Endometrium (tissue), 2 donors: ENCODE measurements at regions not wholly inside any gene's neighbourhood (a gene's known extent, or its start where the extent isn't known, plus 50 kb on each side); places are given as distances from the start of the nearest gene placed in this dataset.

Experiments
- FAIRE-seq: peaks from 2 replicates; lab custom pipeline; 2012; peaks lifted over from hg19 to GRCh38; lab: Jason Lieb, UNC
- donor health status: control.
- donor health status: control.

DNA sequence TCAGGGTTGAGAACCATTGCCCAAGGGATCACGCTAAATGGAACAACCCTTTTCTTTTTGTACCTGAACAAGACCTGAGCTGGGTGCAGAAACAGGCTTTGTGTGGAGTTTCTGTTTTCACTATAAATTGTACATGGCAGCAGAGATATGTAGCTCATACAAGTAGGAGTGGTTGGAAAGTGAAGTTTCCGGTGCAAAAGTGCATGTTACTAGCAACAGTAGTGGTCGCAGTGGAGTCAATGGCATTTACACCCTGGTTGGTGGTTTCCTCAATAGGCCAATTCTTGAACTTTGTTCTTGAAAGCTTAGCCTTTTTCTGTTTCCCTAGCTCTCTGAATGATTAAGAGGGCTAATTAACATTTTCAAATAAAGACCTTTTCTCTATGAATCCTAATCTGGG lies 170.7 kb downstream of the NEBL start:
- FAIRE-seq, result no peak

DNA sequence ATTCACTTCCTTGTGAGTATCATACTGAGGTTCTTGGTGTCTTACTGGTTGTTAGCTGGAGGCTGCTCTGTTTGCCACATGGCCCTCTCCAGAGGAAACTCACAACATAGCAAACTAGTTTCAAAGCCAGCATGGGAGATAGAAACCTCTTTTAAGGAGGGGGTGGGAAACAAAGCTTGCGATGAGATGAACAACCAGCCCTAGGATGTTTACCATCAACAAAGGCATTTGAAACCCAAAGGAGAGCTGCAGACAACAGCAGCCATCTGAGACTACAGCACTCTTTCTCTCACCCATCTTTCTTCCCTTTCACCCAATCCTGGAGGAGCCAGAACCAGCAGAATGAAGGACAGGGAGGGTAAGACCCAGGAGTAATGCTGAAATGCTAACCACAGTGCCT lies 182.1 kb downstream of the NEBL start:
- FAIRE-seq, result no peak

DNA sequence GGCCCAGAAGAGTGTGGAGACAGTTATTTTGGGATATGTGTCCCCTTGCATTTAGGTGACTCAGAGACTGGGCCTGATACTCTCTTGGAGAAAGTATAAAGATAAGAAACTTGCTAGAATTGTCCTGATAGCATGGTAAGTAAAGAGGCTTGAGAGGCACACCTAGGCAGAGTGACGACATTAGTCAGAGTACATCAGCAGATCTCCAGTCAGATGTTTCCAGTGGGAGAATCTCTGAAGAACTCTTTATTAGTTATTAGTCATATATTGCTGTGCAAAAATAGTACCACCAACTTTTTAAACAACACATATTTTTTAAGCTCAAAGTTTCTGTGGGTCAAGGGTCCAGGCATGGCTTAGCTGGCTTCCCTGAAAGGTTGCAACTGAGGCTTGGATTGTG lies 182.6 kb downstream of the NEBL start:
- FAIRE-seq, result no peak

DNA sequence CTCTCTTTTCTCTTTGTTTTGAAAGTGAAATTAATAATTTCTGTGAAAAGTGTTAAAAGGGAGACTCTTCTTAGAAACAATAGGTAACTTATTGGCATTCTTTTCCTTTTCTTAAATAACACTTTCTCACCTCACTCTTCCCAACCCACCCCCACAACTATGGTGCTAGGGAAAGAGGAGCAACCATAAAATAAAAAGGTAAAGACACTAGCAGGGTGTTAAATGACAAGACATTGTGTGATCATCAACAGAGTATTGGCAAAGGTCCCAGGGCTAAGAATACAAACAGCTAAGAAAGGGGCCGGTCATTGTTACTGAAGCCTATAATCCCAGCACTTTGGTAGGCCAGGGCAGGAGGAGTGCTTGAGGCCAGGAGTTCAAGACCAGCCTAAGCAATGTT lies 183.7 kb downstream of the NEBL start:
- FAIRE-seq, result no peak

DNA sequence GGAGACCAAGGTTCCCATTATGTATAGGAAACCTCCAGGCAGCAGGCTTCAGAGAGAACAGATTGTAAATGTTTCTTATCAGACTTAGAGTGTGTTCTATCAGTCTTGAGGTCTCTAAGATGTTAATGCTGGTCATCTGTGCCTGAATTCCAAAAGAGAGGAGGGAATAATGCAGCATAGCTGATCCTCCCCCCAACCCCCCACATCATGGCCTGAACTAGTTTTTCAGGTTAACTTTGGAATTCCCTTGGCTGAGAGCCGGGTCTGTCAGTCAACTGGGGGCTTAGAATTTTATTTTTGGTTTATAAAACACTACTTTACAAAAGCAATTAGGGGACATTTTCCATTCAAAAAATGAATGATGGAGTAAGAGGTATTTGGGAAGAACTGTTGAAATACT lies 184.3 kb downstream of the NEBL start:
- no peak for FAIRE-seq

DNA sequence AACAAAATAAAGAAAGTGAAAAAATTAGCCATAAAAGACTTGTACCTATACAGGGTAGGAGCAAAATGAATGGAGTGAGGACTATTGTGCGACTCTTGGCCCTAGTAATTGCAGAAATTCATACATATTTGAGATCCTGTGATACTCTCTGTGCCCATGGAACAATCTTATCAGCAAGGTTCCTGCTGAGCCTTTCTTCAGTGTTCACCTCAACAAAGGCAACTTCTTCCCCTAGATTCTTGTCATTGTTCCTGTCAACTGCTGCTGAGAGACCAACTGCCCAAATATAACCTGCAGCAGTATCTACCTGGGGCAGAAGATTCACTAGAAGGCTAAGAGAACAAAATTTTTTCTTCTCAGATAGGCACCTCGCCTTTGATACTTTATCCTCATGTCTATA lies 187.4 kb downstream of the NEBL start:
- FAIRE-seq, result no peak

DNA sequence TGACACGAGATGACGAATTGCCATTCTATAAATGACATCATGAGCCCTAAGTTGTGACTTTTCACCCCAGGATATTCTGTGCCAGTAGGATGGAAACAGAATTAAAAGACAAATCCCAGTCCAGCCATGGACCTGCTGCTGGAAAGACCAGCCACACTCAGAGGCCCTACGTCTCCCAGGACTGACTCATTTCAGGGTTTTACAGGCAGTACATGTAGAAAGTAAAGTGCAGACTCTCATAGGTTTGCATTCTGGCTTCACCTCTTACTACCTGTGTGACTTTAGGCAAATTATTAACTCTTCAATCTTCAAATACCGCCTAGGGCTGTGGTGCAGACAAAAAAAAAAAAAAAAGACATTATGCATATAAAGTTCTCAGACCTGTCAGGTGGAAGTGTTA lies 188.8 kb downstream of the NEBL start:
- no peak for FAIRE-seq

DNA sequence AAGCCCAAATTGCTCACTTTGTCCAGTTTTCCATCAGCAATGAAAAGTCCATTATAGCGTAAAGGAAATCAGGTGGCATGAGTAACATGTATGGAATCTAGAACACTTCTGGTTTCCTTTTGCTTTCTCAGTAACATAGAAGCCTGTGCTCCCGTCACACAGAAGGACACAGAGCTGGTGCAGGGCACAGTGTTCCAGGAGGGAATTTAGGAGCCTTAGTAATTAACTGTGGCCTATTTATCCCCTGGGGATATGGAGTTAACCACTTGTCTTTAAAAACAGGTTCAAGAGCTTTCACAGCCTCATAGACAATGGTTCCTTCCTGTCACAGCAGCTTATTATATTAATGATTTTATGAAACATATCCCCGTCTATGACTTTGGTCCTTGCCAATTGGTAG lies 189.9 kb downstream of the NEBL start:
- no peak for FAIRE-seq

DNA sequence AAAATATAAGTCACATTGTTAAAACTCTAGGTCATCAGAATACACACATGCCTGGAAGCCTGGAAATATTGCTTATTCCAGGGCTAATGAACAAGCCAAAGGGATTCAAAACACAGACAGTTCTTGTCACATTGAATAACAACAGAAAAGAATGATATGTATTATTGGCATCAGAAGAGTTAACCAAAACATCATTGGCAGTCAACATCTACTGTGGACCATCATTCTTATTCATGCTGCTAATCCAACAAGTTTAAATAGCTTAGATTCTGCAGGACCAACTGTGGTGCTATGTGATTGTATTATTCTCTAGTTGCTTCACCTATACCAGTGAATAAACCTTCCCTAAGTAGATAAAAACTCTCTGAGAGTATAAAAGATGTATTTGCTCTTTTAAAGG lies 198.3 kb downstream of the NEBL start:
- FAIRE-seq, result no peak

DNA sequence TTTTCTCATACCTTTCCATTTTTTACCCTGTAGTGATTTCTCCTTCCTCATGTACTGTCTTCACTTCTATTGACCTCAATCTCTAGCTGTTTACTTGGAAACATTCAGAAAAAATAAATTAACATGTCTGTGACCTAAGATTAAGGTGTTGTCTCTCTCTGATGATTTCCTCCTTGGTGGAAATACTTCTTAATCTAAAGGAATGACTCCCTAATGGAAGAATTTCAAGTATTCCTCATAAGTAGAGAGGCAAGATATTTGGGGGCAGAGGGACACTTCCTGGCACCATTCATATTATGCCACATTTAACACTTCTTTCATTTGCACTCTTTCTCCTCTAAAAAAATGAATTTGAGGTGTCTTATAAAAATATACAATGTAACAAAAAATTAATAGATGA lies 202.8 kb downstream of the NEBL start:
- no peak for FAIRE-seq

DNA sequence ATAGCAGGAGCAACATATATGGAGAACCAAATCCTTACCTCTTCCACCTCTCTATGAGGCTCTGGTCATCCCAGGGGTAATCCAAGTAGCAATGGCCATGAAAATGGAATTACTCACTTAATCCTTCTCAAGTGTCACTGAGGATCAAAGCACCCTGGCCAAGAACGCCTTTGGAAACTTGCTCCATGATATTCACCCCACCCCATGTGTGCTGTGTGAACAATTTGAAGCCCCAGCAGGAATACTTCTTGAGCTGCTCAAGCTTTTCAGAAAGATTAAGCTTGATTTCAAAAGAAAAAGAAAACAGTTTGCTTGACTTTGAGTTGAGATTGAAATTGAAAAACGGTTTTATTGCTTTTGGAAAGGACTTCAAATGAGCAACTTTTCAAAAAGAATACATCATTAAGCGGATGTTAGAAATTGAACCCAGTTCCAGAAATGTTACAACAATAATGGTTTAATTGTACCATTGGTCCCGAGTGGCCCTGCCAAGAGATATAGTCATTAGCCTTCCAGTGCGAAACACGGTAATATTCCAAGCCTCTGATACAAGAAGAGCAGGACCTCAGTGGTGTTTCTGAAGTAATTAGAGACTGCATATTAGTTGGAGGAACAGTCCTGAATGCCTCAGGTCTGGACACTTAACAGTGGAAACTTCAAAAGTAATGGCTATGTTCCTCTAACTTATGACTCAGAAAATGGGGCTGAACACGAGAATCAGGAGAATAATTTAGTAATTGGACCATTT lies 208.1 kb downstream of the NEBL start:
- no peak for FAIRE-seq

DNA sequence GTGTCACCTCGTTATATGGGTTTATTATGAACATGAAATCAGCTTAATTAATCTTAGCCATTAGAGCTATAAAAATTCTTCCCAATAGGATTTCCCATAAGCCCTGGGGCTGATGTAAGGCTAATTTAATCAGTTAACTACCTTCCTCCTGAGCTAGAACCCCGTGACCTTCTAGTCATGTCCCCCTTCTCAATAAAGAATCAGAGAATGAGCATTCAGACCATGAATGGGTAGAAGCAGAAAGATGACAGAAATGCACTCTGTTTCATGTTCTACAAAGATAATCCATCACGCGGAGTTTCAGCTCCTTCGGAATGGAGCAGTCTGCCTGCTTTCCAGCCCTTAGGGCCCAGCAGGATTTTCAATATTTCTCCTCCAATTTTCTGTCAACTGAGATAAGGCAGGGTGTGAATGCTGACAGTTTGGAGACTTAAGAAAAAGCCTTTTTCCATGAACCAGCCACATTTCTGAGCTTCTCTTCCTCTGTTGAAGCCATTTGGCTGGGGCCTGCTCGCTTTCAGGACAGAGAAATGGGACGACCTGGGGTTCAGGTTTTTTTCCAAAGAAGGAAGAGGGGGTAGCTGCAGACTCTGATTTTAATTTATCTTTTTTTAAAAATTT lies 211.0 kb downstream of the NEBL start:
- no peak for FAIRE-seq

DNA sequence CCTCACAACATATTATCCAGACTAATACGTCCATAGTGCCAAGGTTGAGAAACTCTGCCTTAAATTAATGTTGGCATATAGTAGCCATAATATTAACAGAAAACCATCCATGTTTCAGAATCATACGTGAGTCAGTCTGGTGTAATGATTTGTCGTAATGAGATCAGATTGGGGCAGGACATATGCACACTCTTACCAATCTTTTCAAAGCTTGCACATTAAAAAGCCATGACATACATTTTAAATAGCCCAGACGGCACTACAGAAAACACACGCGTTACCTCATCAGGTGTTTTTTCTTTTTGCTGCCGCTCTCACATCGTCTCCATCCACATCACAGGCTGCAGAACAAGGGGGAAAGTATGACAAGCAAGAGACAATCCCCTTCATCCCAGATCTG lies 211.6 kb downstream of the NEBL start:
- FAIRE-seq, result no peak

DNA sequence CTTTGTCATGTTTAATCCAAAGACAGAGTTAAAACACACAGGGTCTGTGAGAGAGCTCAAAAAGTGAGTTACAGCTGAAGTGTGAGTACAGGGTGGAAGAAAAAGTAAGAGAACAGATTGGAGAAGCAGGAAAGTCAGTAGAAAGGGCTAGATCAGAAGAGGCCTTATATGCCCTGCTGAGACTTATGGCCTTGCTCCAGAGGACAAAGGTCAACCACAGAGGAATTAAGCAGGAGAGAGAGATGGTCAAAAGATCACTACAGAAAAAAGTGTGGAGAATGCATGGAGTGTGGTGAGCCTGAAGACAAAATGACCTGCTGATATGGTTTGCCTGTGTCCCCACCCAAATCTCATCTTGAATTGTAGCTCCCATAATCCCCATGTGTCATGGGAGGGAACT lies 213.8 kb downstream of the NEBL start:
- FAIRE-seq, result no peak

DNA sequence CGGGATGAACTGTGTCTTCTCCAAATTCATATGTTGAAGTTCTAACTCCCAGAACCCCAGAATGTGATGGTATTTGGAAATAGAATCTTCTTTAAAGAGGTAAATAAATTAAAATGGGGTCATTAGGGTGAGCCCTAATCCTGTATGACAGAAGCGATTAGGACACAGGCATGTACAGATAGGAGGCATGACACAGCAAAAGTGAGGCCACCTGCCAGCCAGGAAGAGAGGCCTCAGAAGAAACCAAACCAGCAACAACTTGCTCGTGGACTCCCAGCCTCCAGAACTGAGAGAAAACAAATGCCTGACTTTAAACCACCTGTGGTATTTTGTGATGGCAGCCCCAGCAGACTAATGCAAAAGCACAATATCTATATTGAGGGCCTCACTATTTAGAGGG lies 214.3 kb downstream of the NEBL start:
- no peak for FAIRE-seq

DNA sequence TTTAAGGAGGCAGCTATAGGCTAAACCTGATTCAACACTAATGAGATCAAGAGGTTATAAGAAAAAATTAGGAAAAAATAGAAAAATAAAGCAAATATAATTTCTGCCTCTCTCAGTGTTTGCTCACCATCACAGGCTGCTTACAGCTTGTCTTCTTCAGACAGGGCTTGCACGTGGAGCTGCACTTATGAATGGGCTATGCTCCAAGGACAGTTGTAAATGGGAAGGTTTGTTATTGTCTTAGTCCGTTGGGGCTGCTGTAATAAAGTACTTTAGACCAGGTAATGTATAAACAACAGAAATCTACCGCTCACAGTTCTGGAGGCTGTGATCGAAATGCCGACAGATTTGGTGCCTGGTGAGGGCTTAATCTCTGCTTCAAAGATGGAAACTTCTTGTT lies 219.8 kb downstream of the NEBL start:
- FAIRE-seq, result no peak

DNA sequence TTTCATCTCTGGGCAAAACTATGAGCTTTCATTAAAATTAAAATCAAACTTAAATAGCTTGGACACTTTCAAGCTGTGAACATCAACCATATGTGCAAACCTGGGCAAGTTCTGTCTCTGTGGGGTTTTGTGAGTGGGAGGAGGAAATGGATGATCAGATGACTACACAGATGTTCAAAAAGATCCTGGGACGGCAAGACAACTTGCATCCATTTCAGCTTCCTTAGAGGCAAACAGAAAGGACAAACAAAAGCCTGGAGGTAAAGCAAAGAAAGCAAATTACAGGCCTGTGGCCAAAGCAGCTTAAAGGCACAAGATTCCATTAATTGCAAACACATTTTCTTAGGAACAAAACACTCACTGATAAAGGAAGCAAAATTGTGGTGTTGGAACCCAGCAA lies 222.2 kb downstream of the NEBL start:
- peak; percentile 29 for FAIRE-seq

DNA sequence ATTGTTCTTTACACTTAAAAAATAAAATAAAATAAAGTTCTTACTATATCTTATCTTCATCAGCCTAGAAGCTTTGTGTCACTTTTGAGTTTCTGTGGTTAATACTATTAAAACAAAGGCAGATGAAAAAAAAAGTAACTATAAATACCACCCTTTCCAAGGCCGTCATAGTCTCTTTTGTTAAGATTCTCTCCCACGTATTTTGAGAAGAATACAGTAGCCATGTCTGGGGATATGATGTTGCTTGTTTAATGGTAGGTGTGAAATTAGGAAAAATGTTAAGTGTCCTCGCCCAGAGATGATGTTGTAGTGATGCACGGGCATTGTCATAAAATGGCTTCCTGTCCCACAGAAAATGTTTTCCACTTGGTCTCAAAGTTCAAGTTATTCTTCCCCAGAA lies 223.9 kb downstream of the NEBL start:
- no peak for FAIRE-seq

DNA sequence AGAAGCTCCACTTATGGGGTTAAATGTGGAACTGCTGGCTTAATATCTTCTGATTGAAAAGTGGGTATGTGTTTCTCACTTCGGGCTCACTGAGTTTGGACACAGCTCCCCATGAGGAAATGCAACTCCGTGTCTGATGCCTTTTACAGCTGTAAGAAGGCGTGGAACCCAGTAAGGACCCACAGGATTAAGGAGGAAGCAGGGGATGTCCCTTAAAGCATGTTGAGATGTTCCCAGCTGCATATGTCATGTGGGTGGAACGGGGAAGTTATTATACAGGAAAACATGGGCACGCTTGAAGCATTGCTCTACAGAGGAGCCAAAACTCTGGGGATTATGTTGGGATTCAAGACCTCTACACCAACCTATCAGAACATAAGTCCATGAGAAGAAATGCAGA lies 224.4 kb downstream of the NEBL start:
- no peak for FAIRE-seq

DNA sequence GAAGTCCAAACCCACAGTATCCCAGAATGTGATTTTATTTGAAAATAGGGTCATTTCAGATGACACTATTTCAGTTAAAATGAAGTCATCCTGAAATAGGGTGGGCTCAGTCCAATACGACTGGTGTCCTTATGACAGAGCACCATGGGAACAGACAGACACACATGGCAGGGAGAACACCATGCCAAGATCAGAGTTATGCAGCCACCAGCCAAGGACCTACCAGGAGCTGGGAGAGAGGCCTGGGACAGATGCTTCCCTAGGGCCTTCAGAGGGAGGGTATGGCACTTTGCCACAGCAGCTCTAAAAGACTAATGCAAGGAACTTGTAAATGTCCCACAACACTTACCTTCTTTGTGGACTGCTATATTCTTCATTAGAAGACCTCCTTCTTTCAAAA lies 226.5 kb downstream of the NEBL start:
- FAIRE-seq, result no peak

DNA sequence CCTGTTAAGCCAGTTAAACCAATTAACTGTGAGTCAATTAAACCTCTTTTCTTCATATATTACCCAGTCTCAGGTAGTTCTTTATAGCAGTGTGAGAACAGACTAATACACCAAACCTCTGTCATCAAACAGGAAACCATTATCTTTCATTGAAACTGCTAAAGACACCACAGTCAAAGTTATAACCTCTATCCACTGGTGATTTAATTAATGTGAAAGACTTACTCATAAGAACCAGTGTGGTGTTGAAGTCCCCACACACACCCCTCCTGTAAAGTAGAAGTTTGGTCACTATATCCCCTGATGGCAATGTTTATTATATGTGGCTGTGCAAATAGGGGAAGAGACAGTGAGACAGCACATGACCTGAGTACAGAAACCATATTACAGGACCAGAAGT lies 228.1 kb downstream of the NEBL start:
- no peak for FAIRE-seq

DNA sequence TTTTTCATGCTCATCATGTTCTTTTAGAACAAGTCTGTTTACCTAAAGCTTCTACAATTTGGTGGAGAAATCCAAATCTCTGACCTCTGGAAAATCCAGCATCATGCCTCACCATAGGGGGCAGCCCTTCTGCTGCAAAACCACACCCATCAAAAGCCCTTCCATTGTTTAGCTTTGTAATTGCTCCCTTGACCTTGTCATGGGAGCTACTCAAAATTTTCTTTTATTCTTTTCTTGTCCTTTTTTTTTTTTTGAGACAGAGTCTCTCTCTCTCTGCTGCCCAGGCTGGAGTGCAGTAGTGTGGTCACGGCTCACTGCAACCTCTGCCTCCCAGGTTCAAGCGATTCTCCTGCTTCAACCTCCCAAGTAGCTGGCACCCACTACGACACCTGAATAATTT lies 234.4 kb downstream of the NEBL start:
- no peak for FAIRE-seq

DNA sequence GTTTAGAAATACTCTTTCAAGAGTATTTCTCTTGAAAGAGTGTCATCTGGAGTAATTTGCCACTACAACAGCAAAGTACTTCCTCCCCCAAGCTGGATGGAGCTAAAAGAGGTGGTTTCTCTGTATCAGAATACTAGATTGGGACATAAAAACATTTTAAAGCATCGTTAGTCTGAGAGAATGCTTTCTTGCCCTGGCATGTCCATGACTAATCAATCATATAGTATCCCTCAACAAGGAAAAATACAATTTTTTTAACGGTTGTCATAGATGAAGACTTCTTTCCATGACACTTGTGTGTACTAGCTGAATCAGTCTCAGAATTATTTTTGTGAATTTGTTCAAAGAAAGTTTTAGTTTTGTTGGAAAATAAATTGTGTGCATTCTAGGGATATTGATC lies 237.9 kb downstream of the NEBL start:
- no peak for FAIRE-seq

DNA sequence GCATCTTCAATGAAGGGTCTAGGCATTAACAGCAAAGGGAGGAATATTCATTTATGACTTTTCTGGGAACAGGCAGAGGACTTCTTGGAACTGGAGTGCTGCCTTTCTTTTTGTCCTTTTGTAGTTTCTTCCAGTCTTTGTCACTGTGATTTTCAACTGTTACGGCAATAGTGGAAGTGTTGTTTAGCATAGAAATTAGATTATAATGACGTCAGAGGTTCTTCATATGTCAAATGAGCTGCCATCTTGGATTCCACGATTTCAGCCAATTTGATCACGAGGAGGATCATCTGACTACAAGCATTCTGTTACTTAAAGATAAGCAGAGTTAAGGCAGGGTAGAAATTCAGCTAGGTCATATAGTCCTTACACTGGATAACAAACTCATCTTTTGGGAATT lies 239.0 kb downstream of the NEBL start:
- FAIRE-seq, result no peak
